ENCODE measurements at regions not wholly inside any gene's neighbourhood (a gene's known extent, or its start where the extent isn't known, plus 50 kb on each side); places are given as distances from the start of the nearest gene placed in this dataset.

GRCh38 chr11:76721755-76722677 is 51.5 kb upstream of the LRRC32 start:
- H3K4me3 ChIP-seq (ENCODE audit: low read depth in 1 of 2, low read length in 1 of 2), result no peak overlapping the region
- H3K36me3 ChIP-seq, result no peaks in the 10 kb centered on the region
- TF ChIP-seq CTCF (IDR thresholded peaks at IDR 0.05), result peak; percentile 66
- no peaks in the 10 kb centered on the region for H3K9me3 ChIP-seq
- no peaks in the 10 kb centered on the region for H3K4me1 ChIP-seq (ENCODE audit: control insufficient read depth in 1 of 2, insufficient read depth in 1 of 2, low read depth in 1 of 2, low read length in 1 of 2)
- H3K27me3 ChIP-seq, result peaks cover 54% of the 10 kb centered on the region
- H3K27ac ChIP-seq, result no peak overlapping the region

- no peak overlapping the region for H3K27ac ChIP-seq
- no peaks in the 10 kb centered on the region for H3K9me3 ChIP-seq
- H3K4me3 ChIP-seq (ENCODE audit: low read depth in 1 of 2, low read length in 1 of 2), result no peak overlapping the region
- TF ChIP-seq CTCF (IDR thresholded peaks at IDR 0.05), result no peak
- peaks cover 65% of the 10 kb centered on the region for H3K27me3 ChIP-seq
- no peaks in the 10 kb centered on the region for H3K4me1 ChIP-seq (ENCODE audit: control insufficient read depth in 1 of 2, insufficient read depth in 1 of 2, low read depth in 1 of 2, low read length in 1 of 2)
- no peaks in the 10 kb centered on the region for H3K36me3 ChIP-seq
Observed at GRCh38 chr11:76723142-76723541, 52.6 kb upstream of the LRRC32 start.

- no peaks in the 10 kb centered on the region for H3K4me1 ChIP-seq (ENCODE audit: control insufficient read depth in 1 of 2, insufficient read depth in 1 of 2, low read depth in 1 of 2, low read length in 1 of 2)
- no peaks in the 10 kb centered on the region for H3K36me3 ChIP-seq
- no peak overlapping the region for H3K27ac ChIP-seq
- H3K4me3 ChIP-seq (ENCODE audit: low read depth in 1 of 2, low read length in 1 of 2), result no peak overlapping the region
- no peaks in the 10 kb centered on the region for H3K9me3 ChIP-seq
- H3K27me3 ChIP-seq, result peaks cover 69% of the 10 kb centered on the region
- TF ChIP-seq CTCF (IDR thresholded peaks at IDR 0.05), result no peak
Observed at GRCh38 chr11:76723548-76723947, 53.0 kb upstream of the LRRC32 start.

- Histone ChIP-seq H3K27ac (no peak overlapping the region), H3K9me3 (no peaks in the 10 kb centered on the region), H3K4me1 (ENCODE audit: control insufficient read depth in 1 of 2, insufficient read depth in 1 of 2, low read depth in 1 of 2, low read length in 1 of 2) (no peaks in the 10 kb centered on the region), H3K4me3 (ENCODE audit: low read depth in 1 of 2, low read length in 1 of 2) (no peak overlapping the region), H3K36me3 (no peaks in the 10 kb centered on the region), H3K27me3 (peaks cover 74% of the 10 kb centered on the region)
- no peak for TF ChIP-seq CTCF (IDR thresholded peaks at IDR 0.05)
Observed at GRCh38 chr11:76724171-76724768, 53.7 kb upstream of the LRRC32 start.

- peaks cover 77% of the 10 kb centered on the region for H3K27me3 ChIP-seq
- H3K27ac ChIP-seq, result no peak overlapping the region
- H3K4me3 ChIP-seq (ENCODE audit: low read depth in 1 of 2, low read length in 1 of 2), result no peak overlapping the region
- H3K36me3 ChIP-seq, result no peaks in the 10 kb centered on the region
- H3K9me3 ChIP-seq, result no peaks in the 10 kb centered on the region
- TF ChIP-seq CTCF (IDR thresholded peaks at IDR 0.05), result no peak
- no peaks in the 10 kb centered on the region for H3K4me1 ChIP-seq (ENCODE audit: control insufficient read depth in 1 of 2, insufficient read depth in 1 of 2, low read depth in 1 of 2, low read length in 1 of 2)
Observed at GRCh38 chr11:76728227-76728626, 54.9 kb upstream of the TSKU start.
